ENCODE measurements at regions not wholly inside any gene's neighbourhood (a gene's known extent, or its start where the extent isn't known, plus 50 kb on each side); places are given as distances from the start of the nearest gene placed in this dataset.

DNA sequence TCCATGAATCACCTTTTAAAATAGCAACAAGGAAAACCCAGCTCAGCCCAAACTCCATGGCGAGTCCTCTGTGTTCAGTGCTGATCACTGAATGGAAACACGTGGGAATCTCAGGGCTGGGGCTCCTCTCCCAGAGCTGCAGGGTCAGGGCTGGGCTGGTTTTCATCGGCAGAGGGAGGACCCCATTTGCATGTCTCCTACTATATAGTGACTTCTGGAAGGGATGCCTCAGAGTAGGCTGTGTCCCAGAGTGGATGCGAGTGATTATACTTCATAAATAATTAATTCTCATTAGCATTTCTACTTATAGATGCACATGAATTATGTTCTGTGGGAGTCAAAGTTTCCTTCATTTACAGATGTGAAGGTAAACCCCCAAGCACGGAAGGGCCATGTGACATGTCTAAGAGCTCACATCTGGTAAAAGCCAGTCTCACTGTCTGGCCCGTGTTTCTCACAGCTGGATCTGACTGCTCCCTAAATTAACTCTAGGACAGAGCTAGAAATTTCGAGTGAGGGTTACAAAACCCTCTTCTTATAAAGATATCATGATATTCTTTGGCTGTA, 685.0 kb downstream of the TMEM121 start:
- TF ChIP-seq EZH2 (IDR thresholded peaks at IDR 0.05; ENCODE audit: insufficient read depth, poor library complexity, severe bottlenecking) (no peak), EZH2phosphoT487 (IDR thresholded peaks at IDR 0.05; ENCODE audit: insufficient read depth, low read depth) (no peak)
